HG03103 (cell line): ENCODE measurements at regions not wholly inside any gene's neighbourhood (a gene's known extent, or its start where the extent isn't known, plus 50 kb on each side); places are given as distances from the start of the nearest gene placed in this dataset.

ENCODE experiments used
- ATAC-seq: cut with Tn5 transposase; IDR thresholded peaks from one replicate; pipeline ENCODE4 v1.9.1; 2021; ENCODE audit warnings: low read depth; ENCODE audit not compliant: unreplicated experiment

DNA sequence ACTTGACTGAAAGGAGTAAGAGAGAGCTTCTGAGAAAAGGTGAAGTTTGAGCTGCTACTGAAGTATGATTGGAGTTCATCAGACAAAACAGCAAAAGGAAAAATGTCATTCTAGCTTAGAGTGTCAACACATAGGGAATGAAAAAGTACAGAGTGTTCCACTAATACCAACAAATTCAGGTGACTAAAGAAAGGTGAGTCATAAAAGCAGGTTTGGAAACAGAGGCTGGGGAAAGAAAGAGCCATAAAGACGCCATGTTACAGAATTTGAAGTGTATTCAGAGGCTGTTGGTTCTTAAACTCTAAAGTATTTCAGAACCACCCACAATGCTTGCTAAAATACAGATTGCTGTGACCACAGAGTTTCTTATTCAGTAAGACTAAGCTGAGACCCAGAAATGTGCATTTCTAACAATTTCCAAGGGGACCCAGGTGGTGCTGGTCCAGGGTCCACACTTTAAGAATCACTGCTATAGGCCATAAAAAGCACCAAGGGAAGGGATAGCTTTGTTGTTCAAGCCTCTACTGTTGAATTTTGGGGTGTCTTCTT is 143.1 kb downstream of the ELAPOR2 start:
- no peak for ATAC-seq

DNA sequence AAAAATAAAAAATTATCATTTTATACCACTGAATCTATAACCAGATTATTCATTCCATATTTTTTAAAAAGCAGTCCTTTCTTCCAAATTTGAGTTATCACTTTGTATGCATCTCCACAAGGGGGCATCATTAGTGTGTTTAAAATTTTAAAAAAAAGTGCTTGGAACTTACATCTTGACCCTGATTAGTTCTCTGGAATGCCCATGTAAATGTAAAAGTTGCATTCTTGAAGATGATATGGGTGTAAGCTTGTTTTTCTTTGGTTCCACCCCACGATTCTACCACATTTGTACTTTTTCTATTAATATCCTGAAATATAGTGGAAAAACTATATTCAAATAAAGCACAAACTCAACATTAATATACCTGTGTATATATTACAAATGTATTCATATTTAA is 144.9 kb downstream of the ELAPOR2 start:
- ATAC-seq: no peak
